GM21825 (cell line): ENCODE measurements at regions not wholly inside any gene's neighbourhood (a gene's known extent, or its start where the extent isn't known, plus 50 kb on each side); places are given as distances from the start of the nearest gene placed in this dataset.

Experiments used
- ATAC-seq: cut with Tn5 transposase; IDR thresholded peaks from one replicate; pipeline ENCODE4 v1.9.1; 2021; ENCODE audit warnings: mild to moderate bottlenecking, moderate library complexity; ENCODE audit not compliant: unreplicated experiment

DNA sequence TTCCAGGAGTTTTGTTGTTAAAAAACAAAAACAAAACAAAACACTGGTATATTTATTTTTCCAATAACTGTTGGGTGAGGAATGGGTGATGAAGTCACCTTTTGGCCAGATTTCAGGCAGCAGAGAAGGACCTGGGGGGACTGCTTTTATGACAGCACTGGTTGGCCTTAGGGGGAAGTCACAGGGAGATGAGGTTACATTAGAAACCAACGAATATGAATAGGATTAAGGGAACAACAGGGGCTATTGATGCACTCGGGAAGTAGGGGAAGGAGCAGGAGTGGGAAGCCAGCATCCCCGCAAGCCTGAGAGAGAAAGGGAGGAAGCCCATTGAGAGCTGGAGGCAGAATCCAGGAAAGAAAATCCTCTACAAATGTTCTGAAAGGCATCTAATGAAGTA, 958.4 kb downstream of the TYW1 start:
- no peak for ATAC-seq

DNA sequence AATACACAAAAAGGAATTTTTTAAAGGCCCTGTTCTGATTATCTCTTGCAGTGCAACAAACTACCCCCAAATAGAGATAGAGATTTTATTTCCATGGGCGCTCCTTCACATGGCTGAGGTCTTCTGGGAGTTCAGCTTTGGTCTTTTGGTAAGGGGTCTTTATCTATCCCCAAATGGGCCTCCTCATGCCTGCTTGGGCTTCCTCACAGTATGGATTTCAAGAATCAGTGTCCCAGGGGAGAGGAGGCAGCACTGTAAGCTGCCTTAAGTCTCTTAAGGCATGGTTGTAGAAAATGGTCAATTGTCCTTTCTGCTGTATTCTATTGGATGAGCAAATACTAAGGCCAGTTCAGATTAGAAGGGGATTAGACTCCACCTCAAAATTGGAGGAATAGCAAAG, 966.2 kb downstream of the TYW1 start:
- ATAC-seq = no peak

- ATAC-seq = no peak
Observed at GRCh38 chr7:67976490-67976889, 979.9 kb downstream of the TYW1 start.

DNA sequence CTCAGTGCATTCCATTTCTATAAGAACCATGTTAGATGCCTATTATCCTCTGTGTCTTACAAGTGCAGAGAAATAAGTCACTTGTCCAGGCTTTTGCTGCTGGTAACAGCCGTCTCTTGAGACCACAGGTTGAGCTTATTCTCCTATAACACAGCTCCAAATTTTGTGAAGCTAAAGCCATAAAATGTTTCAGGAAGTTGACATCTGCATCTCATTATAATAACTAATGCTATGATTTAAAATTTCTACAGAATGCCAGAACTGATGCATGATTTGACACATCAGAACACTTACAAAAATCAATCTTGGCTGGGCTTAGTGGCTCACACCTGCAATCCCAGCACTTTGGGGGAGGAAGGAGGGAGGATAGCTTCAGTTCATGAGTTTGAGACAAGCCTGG, 986.9 kb downstream of the TYW1 start:
- ATAC-seq = no peak

- no peak for ATAC-seq
Observed at GRCh38 chr7:67984326-67984725, 987.7 kb downstream of the TYW1 start.

DNA sequence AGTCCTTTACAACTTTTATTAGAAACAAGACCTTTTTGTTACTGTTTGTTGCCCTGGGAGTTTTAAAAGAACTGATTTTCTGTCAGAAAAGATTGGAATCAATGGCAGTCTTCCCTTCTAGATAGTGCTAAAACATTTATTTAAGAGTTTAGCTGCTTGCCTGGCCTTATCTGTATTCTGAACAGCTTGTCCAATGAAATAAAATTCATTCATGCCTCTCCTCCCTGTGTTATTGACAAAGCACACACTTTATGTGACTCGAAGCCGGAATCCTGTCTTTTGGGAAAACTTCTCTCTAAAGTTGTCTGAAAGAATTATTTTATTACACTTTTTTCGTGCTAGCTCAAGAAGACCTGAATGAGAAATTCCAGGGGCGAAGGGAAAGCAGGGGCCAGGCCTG, 992.5 kb downstream of the TYW1 start:
- no peak for ATAC-seq

GRCh38 chr7:67990003-67990402, 993.4 kb downstream of the TYW1 start:
- ATAC-seq = no peak

DNA sequence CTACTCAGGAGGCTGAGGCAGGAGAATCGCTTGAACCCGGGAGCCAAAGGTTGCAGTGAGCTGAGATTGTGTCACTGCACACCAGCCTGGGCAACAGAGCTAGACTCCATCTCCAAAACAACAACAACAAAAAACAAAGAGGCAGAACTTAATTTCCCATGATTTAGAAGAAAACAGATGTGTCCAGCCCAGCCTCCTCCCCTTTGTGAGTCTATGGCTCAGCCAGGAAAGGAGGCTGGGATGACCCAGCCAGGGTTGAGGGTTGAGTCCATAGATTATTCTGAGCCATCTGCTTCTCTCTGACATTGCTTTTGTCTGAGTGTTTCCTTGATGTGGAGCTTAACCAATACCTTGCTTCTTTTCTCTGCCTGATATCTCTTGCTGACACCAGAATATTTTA, 994.1 kb downstream of the TYW1 start:
- no peak for ATAC-seq

DNA sequence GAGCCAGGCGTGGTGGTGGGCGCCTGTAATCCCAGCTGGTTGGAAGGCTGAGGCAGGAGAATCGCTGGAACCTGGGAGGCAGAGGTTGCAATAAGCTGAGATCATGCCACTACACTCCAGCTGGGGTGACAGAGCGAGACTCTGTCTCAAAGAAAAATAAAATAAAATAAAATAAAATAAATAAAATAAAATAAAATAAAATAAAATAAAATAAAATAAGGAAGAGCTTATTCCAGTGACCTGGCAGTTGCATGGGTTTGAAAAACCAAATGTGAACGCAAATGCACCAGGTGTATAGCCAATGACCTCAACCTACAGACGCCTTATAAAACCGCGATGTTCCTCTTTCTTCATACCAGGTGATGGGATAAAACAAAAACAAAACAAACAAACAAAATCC, 995.7 kb downstream of the TYW1 start:
- ATAC-seq = no peak

GRCh38 chr7:68005992-68006391, 1009.4 kb downstream of the TYW1 start:
- no peak for ATAC-seq

- no peak for ATAC-seq
Observed at GRCh38 chr7:68006619-68007018, 1010.0 kb downstream of the TYW1 start.

GRCh38 chr7:68009716-68010115, 1013.1 kb downstream of the TYW1 start:
- ATAC-seq = no peak

GRCh38 chr7:68014031-68014736, 1017.6 kb downstream of the TYW1 start:
- ATAC-seq = no peak

- ATAC-seq = no peak
Observed at GRCh38 chr7:68015122-68015977, 1018.7 kb downstream of the TYW1 start.

DNA sequence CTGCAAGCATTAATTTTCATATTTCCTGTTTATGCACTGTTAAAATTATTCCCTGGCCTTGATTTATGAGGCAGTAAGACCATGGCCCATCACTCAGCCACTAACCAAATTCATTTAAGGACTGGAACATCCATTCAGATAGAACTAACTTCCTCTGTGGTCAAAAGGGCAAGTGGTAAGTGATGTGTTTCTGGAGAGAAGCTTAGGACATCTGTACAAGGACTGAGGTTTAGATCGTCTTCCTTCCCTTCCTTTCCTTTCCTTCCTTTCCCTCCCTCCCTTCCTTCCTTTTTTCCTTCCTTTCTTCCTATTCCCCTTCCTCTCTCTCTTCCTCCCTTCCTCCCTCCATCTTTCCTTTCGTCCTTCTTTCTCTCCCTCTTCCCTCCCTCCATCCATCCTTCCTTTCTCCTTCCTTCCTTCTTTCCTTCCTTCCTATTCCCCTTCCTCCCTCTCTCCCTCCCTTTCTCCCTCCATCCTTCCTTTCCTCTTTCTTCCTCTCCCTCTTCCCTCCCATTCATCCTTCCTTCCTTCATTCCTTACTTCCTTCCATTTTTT, 1019.4 kb downstream of the TYW1 start:
- no peak for ATAC-seq

DNA sequence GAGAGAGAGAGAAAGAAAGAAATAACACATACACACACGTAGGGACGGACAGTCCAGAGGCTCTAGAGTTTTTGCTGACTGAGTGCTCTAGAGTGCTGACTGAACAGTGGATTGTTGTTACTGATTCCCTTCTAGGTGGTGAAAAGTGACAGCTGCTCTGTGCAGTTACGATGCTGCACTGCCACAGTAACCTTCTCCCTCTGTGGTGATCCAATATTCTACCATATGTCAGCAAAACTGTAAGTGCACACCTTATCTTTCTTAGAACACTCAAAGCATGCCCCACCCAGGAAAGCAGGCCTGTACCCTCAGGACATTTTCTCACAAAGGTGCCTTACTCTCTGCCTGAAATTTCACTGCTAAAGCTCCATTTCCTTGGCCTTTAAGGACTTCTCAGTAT, 1023.5 kb downstream of the TYW1 start:
- no peak for ATAC-seq

DNA sequence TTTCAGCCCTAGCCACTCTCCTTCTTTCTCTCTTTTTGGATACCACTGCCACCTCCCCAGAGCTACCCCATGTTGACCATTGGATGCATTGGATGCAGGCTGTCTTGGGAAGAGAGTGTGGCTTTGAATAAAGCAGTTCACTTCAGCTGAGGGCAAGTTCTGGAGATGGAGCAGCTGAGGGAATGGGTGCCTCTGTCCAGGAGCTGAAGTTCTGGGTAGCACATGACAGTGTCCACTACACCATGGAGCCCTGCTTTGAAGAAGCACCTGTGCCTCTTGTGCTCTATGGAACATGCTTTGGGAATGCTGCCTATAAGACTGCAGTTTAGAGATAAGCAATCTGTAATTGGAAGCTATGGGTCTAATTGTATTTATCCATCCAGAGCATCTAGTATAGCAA, 1028.7 kb downstream of the TYW1 start:
- no peak for ATAC-seq

GRCh38 chr7:68030530-68030929, 1033.9 kb downstream of the TYW1 start:
- ATAC-seq = no peak

GRCh38 chr7:68031180-68031943, 1034.7 kb downstream of the TYW1 start:
- ATAC-seq = no peak

GRCh38 chr7:68038621-68039314, 1042.1 kb downstream of the TYW1 start:
- ATAC-seq = no peak

DNA sequence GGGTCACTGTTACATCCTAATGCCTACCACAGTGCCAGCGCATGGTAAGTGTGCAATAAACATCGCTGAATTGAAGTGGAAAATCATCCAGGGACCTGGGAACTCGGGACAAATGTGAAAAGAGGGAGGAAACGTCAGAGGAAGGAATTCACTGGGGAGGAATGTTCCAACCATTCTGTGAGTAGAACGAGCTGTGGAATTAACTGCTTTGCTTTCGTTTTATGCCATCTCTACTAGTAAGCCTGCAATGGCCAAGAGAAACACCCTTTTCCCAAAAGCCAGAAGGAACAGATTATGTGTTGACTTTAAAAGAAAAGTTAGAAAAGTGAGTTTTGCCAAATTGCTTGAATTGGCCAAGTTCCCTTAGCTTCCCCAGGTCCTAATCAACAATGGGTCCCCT, 1044.9 kb downstream of the TYW1 start:
- ATAC-seq = no peak
